B cell (primary cell): ENCODE measurements at regions not wholly inside any gene's neighbourhood (a gene's known extent, or its start where the extent isn't known, plus 50 kb on each side); places are given as distances from the start of the nearest gene placed in this dataset.

ENCODE experiments used
- ATAC-seq: fragments of 200-7000 bp; cut with Tn5 transposase; one replicate; pipeline ENCODE4 v1.10.0; 2021; ENCODE audit warnings: low read depth, mild to moderate bottlenecking, moderate number of reproducible peaks, moderate library complexity
- CTCF ChIA-PET: fragments of 350-600 bp; sonication (Branson Sonifier 250); formaldehyde crosslinking; loops from one replicate; lab custom pipeline; 2021; ENCODE audit warnings: antibody characterized with exemption, inconsistent platforms; lab: Charles Lee
- POLR2A ChIA-PET: fragments of 350-600 bp; sonication (Branson Sonifier 250); formaldehyde crosslinking; loops from one replicate; lab custom pipeline; 2021; ENCODE audit warnings: antibody characterized with exemption; lab: Charles Lee
- DNase-seq: peaks from one replicate; pipeline ENCODE4 v3.0.0; 2013
- H2AFZ ChIP-seq: 2 replicates; pipeline ENCODE4 v1.6.1; 2012; ENCODE audit warnings: mild to moderate bottlenecking, low read depth, low read length; ENCODE audit not compliant: insufficient read depth, poor library complexity, severe bottlenecking
- H3K27ac ChIP-seq, 2 donors: 1 replicate in 1 of 2; 2 replicates in 1 of 2; pipeline ENCODE4 v1.5.1; 2012 to 2013; ENCODE audit warnings: low read length in 2 of 2, mild to moderate bottlenecking in 2 of 2, moderate library complexity in 1 of 2
- H3K27me3 ChIP-seq, 4 experiments: fragments of 200-600 bp in 1 of 4; sonication (generic) in 1 of 4; replicated peaks in 1 of 4; 1 replicate in 2 of 4; 2 replicates in 2 of 4; pipeline versions ENCODE4 v1.6.1 to v1.7.0; 2013 to 2016; ENCODE audit warnings: low read length in 3 of 4, mild to moderate bottlenecking in 2 of 4, mixed read lengths in 1 of 4, moderate library complexity in 1 of 4; ENCODE audit not compliant: insufficient read depth in 4 of 4, control insufficient read depth in 3 of 4; ENCODE audit errors: control extremely low read depth in 1 of 4
- H3K36me3 ChIP-seq, 2 experiments: replicated peaks in 1 of 2; 1 replicate in 1 of 2; 2 replicates in 1 of 2; pipeline versions ENCODE4 v1.6.1 to v1.7.1; 2013; ENCODE audit warnings: low read length in 1 of 2; ENCODE audit not compliant: insufficient read depth in 2 of 2, control insufficient read depth in 1 of 2; ENCODE audit errors: control extremely low read depth in 1 of 2, extremely low read depth in 1 of 2
- H3K4me1 ChIP-seq, 2 donors: fragments of 200-600 bp in 1 of 2; sonication (generic) in 1 of 2; 1 replicate in 1 of 2; 2 replicates in 1 of 2; pipeline versions ENCODE4 v1.5.1 to v1.6.1; 2013 to 2017; ENCODE audit warnings: low read length in 2 of 2; ENCODE audit not compliant: control insufficient read depth in 2 of 2, insufficient read depth in 2 of 2
- H3K4me2 ChIP-seq: replicated peaks from 2 replicates; pipeline ENCODE3; 2012; ENCODE audit warnings: mild to moderate bottlenecking, low read depth, low read length; ENCODE audit not compliant: poor library complexity, severe bottlenecking
- H3K4me3 ChIP-seq, 5 experiments: fragments of 200-600 bp in 1 of 5; sonication (generic) in 1 of 5; 1 replicate in 3 of 5; 2 replicates in 2 of 5; pipeline versions ENCODE4 v1.5.1 to v1.7.0; 2011 to 2016; ENCODE audit warnings: low read length in 4 of 5, mild to moderate bottlenecking in 4 of 5, low read depth in 2 of 5, control low read depth in 1 of 5, moderate library complexity in 1 of 5; ENCODE audit not compliant: insufficient read depth in 1 of 5; ENCODE audit errors: control extremely low read depth in 1 of 5, extremely low read depth in 1 of 5
- H3K79me2 ChIP-seq: fragments of 200-600 bp; sonication (generic); one replicate; pipeline ENCODE4 v1.6.0; 2016; ENCODE audit warnings: low read length; ENCODE audit not compliant: control insufficient read depth, insufficient read depth
- H3K9ac ChIP-seq: fragments of 200-600 bp; sonication (generic); 2 replicates; pipeline ENCODE4 v1.6.1; 2017; ENCODE audit warnings: mild to moderate bottlenecking, low read length, moderate library complexity
- H3K9me3 ChIP-seq, 3 donors: one replicate each; pipeline versions ENCODE4 v1.6.1 to v1.7.1; 2013; ENCODE audit warnings: low read length in 2 of 3; ENCODE audit not compliant: control insufficient read depth in 2 of 3, insufficient read depth in 1 of 3; ENCODE audit errors: control extremely low read depth in 1 of 3
- H4K20me1 ChIP-seq: 2 replicates; pipeline ENCODE4 v1.6.0; 2012; ENCODE audit warnings: mild to moderate bottlenecking, low read length; ENCODE audit not compliant: insufficient read depth, control insufficient read depth, poor library complexity, severe bottlenecking
- H3K27ac Mint-ChIP-seq: one replicate; pipeline ENCODE4 v1.8.0; 2021; ENCODE audit warnings: mixed read lengths
- H3K27me3 Mint-ChIP-seq: one replicate; pipeline ENCODE4 v1.8.0; 2021; ENCODE audit warnings: mixed read lengths
- H3K4me1 Mint-ChIP-seq: one replicate; pipeline ENCODE4 v1.8.0; 2021; ENCODE audit warnings: mixed read lengths
- H3K4me3 Mint-ChIP-seq: one replicate; pipeline ENCODE4 v1.8.0; 2021; ENCODE audit warnings: mixed read lengths
- H3K9me3 Mint-ChIP-seq: one replicate; pipeline ENCODE4 v1.8.0; 2022; ENCODE audit warnings: mixed read lengths; ENCODE audit not compliant: insufficient read depth
- CTCF ChIP-seq: fragments of 200-600 bp; IDR thresholded peaks from one replicate; pipeline ENCODE4 v1.8.0; 2022; ENCODE audit warnings: antibody characterized with exemption, mild to moderate bottlenecking
- EZH2 ChIP-seq: IDR thresholded peaks from 2 replicates; pipeline ENCODE4 v1.6.1; 2012; ENCODE audit warnings: borderline replicate concordance, low read depth, mild to moderate bottlenecking, moderate library complexity, low read length; ENCODE audit not compliant: insufficient read depth, poor library complexity, severe bottlenecking
- WGBS: methylation state at CpG from one replicate; pipeline ENCODE4 v1.1.5; 2013; ENCODE audit warnings: missing lambda C conversion rate; ENCODE audit not compliant: insufficient coverage; 5-methylcytosine and 5-hydroxymethylcytosine counted together
- intact Hi-C: fragments of 100-400 bp; cut with micrococcal nuclease; formaldehyde crosslinking; loops from one replicate; pipeline ENCODE4 v1.10.0; 2022

GRCh38 chr3:193868590-193868989 lies 267.4 kb upstream of the HES1 start:
- Histone ChIP-seq H2AFZ (no peak overlapping the region), H3K27me3 (peaks cover 0 to under 1% (median 0%) of the 10 kb centered on the region in 4 experiments), H3K9ac (peak overlapping the region; percentile 49), H3K4me1 (peaks cover 71 to 78% of the 10 kb centered on the region in 2 donors), H3K4me3 (peak overlapping the region in 3 of 5 experiments; percentile 23 to 50 (median 27)), H4K20me1 (no peaks in the 10 kb centered on the region), H3K4me2 (peak overlapping the region; percentile 76), H3K79me2 (no peaks in the 10 kb centered on the region), H3K9me3 (peaks cover 0 to 4% (median 0%) of the 10 kb centered on the region in 3 donors), H3K36me3 (no peaks in the 10 kb centered on the region), H3K27ac (no peak overlapping the region)
- no peak for TF ChIP-seq CTCF
- TF ChIP-seq EZH2, result no peak
- H3K27ac Mint-ChIP-seq, result peak overlapping the region; percentile 42
- POLR2A ChIA-PET, result interaction anchor here (0.5 kb wide), 1 partner anchor 262 kb away, joined by 8 read pairs; no protein-coding TSS in a partner anchor
- no peaks in the 10 kb centered on the region for H3K9me3 Mint-ChIP-seq
- DNase-seq, result peak; percentile 54
- H3K27me3 Mint-ChIP-seq, result no peaks in the 10 kb centered on the region
- intact Hi-C loops, result loop anchor here (2.0 to 10.0 kb wide), 3 partner anchors 26 to 106 kb away; no protein-coding TSS in a partner anchor
- ATAC-seq, result peak; percentile 48
- H3K4me3 Mint-ChIP-seq, result peak overlapping the region; percentile 81
- H3K4me1 Mint-ChIP-seq, result peaks cover 84% of the 10 kb centered on the region
- 18% methylated on average over 6 of the region's 7 CpGs for WGBS
- CTCF ChIA-PET, result interaction anchor here (1.5 kb wide), 1 partner anchor 270 kb away, joined by 3 read pairs; no protein-coding TSS in a partner anchor
